Prostate gland (tissue), 2 donors: ENCODE measurements at regions not wholly inside any gene's neighbourhood (a gene's known extent, or its start where the extent isn't known, plus 50 kb on each side); places are given as distances from the start of the nearest gene placed in this dataset.

Source experiments
- CTCF ChIP-seq, 4 experiments: fragments of 200-600 bp in 2 of 4; fragments of 450-650 bp in 2 of 4; sonication (generic) in 2 of 4; IDR thresholded peaks; 1 replicate in 3 of 4; 2 replicates in 1 of 4; pipeline ENCODE4 v1.5.1; 2016 to 2019; ENCODE audit warnings: antibody characterized with exemption in 4 of 4, mild to moderate bottlenecking in 2 of 4, moderate library complexity in 2 of 4
- POLR2A ChIP-seq: fragments of 450-650 bp; IDR thresholded peaks from one replicate; pipeline ENCODE4 v1.6.1; 2016; ENCODE audit warnings: antibody characterized with exemption, mild to moderate bottlenecking

GRCh38 chr5:14039063-14039462 is 94.6 kb upstream of the DNAH5 start:
- TF ChIP-seq CTCF (IDR thresholded peaks at IDR 0.05) = no peak
- TF ChIP-seq POLR2A = no peak
